Hematopoietic multipotent progenitor cell treated with erythropoietin and hydrocortisone succinate and interleukin-3 and kit ligand, for 6 days (in vitro differentiated cells): ENCODE measurements at regions not wholly inside any gene's neighbourhood (a gene's known extent, or its start where the extent isn't known, plus 50 kb on each side); places are given as distances from the start of the nearest gene placed in this dataset.
A peak's percentile ranks its signal among the peaks of the same experiment; 100 is the strongest.

Experiments
- DNase-seq: peaks from one replicate; pipeline ENCODE4 v3.0.0-alpha.2; 2015

DNA sequence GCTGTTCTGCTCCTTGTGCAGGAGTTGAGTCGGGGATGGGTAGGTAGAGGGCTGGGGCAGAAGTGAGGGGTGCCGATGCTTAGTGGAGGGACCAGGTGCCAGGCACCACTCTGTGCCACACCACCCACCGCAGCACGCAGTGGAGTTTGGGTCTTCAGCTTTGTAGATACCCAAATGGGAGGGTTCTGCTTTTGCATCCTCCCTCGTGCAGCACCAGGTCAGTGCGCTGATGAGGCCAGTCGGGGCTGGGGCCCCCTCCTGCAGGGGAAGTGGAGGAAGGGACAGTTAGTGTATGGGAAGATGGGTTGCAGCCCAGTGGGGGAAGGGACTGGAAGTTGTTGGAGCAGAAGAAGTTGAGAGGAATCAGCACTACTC, 244.0 kb downstream of the RHOU start:
- no peak for DNase-seq

GRCh38 chr1:228979774-228980173, 244.5 kb downstream of the RHOU start:
- no peak for DNase-seq

DNA sequence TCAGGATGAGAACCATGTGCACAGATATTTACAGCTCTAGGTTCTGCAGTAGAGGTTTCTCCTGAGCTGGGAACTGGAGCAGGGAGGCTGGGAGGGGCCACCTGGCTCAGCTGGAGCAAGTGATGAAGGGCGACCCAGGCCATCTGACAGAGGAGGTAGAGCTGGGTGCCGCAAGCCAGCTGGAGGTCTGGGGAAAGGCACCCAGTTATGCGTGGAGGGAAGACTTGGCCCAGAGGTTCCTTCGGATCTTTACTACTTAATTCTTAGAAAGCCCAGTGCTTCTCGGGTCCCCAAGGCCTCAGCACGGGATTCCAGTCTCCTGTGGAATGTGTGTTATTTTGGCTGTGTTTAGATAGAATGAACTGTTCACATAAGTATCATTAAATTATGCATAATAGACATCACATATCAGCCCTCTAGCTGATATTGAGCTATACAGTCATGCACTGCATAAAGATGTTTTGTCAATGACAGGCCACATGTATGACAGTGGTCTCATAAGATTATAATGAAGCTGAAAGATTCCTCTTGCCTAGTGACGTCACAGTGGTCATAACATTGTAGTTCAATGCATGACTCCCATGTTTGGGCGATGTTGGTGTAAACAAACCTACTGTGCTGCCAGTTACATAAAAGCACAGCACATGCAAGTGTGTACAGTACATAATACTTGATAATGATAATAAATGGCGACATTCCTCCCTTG, 245.1 kb downstream of the RHOU start:
- DNase-seq = no peak

- no peak for DNase-seq
Measured at GRCh38 chr1:228982637-228983036, 247.4 kb downstream of the RHOU start.

DNA sequence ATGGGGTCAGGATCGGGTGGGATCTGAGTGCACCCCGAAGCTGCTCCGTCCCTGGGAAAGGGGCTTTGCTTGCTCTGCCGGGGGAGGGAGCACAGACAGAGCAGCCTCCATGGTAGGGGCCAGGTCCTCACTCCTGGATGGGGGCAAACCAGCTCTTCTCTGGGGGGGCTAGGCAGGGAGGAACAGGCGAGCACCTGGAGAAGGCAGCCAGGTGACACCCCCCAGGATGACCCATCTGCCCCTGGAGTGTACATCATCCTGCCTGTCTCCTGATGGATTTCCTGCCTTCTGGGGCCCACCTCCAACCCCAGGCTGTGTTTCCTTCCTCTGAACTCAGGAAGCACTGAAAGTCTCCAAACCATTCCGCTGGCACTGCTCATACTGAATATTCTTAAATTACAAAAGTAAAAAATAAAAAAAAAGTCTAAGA, 248.0 kb downstream of the RHOU start:
- DNase-seq = no peak

GRCh38 chr1:228983661-228984060, 248.4 kb downstream of the RHOU start:
- DNase-seq = no peak

- DNase-seq = no peak
Measured at GRCh38 chr1:228984107-228984506, 248.8 kb downstream of the RHOU start.

DNA sequence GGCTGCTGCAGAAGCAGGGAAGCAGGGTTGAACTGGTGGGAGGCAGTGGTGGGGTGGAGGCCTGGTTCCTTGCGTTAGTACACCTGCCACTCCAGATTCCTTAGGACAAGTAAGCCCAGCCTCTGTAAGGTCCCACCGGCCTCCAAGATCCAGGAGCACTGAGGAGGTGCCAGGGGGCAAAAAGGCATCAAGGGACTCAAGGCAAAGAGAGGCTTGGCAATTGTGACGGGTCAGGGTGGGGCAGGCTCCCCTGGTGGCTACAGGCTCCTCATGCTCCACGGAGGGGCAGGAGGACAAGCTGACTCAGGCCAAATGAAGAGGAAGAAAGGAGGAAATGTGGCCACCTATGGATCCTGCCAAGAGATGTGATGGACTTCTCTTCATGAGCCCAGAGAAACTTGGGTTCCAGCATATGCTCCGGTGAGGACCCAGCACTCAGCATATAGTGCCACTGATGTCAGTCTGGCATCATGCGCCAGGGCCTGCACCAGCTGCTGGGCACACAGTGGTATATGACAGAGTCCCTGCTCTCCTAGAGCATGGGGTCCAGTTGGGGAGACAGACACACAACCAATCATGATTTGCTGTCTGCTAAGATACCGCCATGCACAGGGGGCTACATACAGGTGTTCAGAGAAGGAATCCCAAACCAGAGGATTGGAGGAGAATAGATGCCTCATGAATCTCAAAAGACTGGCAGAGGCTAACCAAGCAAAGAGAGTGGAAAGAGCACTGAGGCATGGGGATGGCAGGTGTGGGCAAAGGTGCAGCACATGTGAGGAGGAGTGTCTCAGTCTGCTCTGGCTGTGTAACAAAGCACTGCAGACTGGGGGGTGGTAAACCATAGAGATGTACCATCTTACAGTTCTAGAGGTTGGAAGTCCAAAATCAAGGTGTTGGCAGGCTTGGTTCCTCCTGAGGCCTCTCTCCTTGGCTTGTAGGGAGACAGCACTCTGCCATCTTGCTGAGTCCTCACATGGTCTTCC, 249.7 kb downstream of the RHOU start:
- DNase-seq = no peak

GRCh38 chr1:228985661-228986060, 250.4 kb downstream of the RHOU start:
- no peak for DNase-seq

DNA sequence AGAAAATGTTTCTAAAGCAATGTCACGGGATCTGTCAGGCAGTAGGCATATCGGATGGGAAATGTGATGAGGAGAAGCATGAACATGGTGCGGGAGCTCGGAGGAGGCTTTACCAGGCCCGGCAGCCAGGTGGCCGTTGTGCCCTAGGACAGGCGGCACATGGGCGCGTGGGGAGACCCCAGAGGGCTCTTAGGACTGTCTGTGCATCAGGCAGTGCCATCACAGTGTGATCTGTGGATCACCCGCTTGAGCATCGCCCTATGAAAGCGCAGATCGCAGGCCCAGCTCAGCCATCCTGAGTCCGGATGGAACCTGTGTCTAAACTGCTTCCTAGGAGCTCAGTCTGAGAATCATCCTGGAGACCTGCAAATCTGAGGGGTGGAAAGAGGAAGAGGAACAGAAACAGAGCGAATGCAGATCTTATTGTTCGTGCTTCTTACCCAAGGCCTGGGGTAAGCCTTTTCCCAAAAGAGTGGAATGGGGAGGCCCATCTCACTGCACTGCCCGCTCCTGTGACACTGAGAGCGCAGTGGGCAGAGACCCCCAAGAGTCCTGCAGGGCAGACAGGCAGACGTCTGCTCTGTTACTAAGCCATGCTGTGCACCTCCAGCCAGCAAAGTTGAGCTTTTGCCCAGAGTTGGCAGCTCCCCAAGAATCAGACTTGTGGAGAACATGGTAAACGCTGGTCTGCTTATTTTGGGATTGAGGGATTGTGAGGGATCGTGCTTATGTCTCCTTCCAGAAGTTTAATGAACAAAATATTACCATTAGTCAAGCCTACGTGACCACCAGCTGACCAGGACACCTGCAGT, 251.0 kb downstream of the RHOU start:
- DNase-seq = no peak

GRCh38 chr1:228987286-228987685, 252.0 kb downstream of the RHOU start:
- no peak for DNase-seq

- DNase-seq = no peak
Measured at GRCh38 chr1:228987736-228988506, 252.6 kb downstream of the RHOU start.

- DNase-seq = no peak
Measured at GRCh38 chr1:228988664-228989063, 253.4 kb downstream of the RHOU start.

DNA sequence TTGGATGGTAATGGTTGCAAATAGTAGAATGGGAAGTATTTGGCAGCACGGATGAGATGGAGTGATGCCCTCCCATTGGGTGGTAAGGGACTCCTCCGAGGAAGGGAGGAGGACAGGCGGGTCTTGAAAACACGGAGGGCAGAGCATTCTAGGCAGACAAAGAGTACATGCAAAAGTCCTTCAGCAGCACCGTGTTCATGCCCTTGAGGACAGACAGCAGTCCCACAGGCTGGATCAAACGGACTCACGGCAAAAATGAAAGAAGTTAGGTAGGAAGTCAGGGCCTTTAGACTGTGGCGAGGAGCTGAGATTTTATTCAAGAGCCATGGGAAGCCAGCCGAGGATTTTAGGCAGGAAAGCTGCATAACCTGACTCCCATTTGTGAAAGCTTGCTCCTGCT, 253.9 kb downstream of the RHOU start:
- DNase-seq = no peak

GRCh38 chr1:228989676-228989991, 254.4 kb downstream of the RHOU start:
- DNase-seq = no peak

DNA sequence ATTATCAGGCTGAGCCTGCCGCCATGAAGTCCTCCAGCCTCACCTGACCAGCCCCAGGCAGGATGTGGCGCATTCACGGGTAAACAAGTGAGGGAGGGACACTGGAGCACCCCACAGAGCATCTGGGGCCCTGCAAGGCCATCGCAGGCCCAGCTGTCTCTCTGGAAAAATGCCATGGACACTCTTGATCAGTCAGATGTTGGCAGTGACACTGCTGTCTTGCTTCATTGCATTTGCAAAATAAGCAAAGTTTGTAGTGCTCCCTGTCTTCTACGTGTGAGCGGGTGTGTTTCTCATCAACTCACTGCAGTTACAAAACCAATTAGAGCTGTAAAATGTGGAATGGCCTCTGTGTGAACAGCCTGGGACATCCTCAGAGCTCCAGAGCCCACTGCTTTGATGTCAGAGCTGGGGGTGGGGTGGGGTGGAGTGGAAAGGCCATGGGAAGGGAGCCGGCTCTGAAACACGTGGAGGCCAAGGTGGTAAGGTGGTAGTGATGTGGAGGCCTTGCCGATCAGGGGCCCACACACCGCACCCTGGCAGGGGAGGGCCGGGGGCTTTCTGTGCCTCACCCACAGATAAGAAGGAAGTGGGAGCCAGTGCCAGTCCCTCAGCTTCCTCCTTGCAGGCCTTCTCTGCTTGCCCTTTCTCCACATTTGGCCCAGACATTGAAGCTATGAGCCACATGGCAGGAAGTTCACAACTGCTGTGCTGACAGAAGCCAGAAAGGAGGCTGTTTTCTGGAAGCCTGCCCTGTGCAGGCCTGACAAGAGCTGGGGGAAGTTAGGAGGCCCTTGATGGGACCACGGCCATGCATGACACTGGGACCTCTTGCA, 254.9 kb downstream of the RHOU start:
- peak; percentile 60 for DNase-seq

DNA sequence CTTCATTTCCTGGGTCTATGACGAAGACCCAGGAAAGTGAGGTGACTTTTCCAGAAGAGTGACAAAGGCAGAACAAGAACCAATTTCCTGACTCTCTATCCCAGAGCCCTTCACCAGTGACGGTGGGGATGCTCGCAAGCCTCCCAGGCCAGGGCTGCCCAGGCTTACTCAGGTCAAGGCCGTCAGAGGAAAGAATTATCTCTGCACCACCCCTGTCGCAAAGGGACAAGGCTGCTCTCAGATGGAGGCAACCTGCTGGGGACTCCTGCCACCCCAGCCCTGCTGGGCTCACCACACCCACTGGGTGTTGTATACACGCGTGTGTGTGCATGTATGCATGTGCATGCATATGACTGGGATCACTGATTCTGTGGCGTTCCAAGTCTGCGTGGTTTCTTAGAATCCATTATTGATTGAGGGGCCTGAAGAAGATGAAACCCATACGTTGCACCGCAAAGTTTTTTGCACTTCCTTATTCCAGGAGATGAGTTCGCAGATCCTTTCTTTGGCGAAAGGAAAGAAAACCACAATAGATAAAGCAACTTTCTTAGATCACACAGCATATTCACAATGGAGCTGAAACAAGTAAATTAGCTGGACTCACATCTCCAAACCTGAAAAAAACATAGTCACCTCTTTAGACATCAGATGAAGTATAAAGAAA, 255.8 kb downstream of the RHOU start:
- peak; percentile 55 for DNase-seq

GRCh38 chr1:228992044-228992443, 256.8 kb downstream of the RHOU start:
- no peak for DNase-seq

DNA sequence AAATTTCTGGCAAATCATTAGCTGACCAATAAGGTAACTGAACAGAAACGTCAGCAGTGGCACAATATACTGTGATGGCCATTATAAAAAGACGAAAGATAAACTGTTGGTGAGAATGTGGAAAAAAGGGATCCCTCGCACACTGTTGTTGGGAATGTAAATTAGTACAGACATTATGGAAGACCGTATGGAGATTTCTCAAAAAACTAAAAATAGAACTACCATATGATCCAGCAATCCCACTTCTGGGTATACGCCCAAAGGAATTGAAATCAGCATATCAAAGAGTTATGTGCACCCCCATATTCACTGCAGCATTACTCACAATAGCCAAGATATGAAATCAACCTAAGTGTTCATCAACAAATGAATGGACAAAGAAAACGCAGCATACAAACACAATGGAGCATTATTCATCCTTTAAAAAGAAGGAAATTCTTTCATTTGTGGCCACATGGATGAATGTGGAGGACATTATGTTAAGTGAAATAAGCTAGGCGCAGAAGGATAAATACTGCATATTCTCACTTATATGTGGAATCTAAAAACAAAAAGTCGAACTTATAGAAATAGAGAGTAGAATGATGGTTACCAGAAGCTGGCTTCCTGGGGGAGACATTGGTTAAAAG, 257.7 kb downstream of the RHOU start:
- DNase-seq = no peak
